Stimulated activated naive B cell treated with anti-CD40 and anti-IgM and Interleukin-4, amounts not matched to agents 10 μg/mL and 1 μg/mL and 100 μg/mL, for 72 hours (primary cell): ENCODE measurements at regions not wholly inside any gene's neighbourhood (a gene's known extent, or its start where the extent isn't known, plus 50 kb on each side); places are given as distances from the start of the nearest gene placed in this dataset.
A peak's percentile ranks its signal among the peaks of the same experiment; 100 is the strongest.
"Not testable (repeated sequence)": the region's sequence is repeated elsewhere in the genome, so short reads cannot be mapped to it uniquely, and the experiment has no call there.

Source experiments
- ATAC-seq, 2 donors: fragments of 150-1000 bp; cut with Tn5 transposase; replicated peaks; 2 replicates each; pipeline ENCODE4 v1.10.0; 2021; ENCODE audit warnings: moderate library complexity in 1 of 2
- DNase-seq: peaks from one replicate; pipeline ENCODE4 v3.0.0; 2021
- H3K27ac Mint-ChIP-seq: one replicate; pipeline ENCODE4 v1.8.0; 2022; ENCODE audit warnings: mild to moderate bottlenecking, mixed read lengths
- H3K27me3 Mint-ChIP-seq, 2 donors: one replicate each; pipeline ENCODE4 v1.8.0; 2022; ENCODE audit warnings: mixed read lengths in 2 of 2
- H3K36me3 Mint-ChIP-seq, 2 donors: one replicate each; pipeline ENCODE4 v1.8.0; 2022; ENCODE audit warnings: mixed read lengths in 2 of 2, mild to moderate bottlenecking in 1 of 2
- H3K4me1 Mint-ChIP-seq, 2 donors: one replicate each; pipeline ENCODE4 v1.8.0; 2022; ENCODE audit warnings: mixed read lengths in 2 of 2, mild to moderate bottlenecking in 1 of 2
- H3K4me3 Mint-ChIP-seq, 2 donors: one replicate each; pipeline ENCODE4 v1.8.0; 2022; ENCODE audit warnings: mild to moderate bottlenecking in 2 of 2, mixed read lengths in 2 of 2, moderate library complexity in 1 of 2
- H3K9me3 Mint-ChIP-seq, 2 donors: one replicate each; pipeline ENCODE4 v1.8.0; 2022; ENCODE audit warnings: mixed read lengths in 2 of 2, mild to moderate bottlenecking in 1 of 2

DNA sequence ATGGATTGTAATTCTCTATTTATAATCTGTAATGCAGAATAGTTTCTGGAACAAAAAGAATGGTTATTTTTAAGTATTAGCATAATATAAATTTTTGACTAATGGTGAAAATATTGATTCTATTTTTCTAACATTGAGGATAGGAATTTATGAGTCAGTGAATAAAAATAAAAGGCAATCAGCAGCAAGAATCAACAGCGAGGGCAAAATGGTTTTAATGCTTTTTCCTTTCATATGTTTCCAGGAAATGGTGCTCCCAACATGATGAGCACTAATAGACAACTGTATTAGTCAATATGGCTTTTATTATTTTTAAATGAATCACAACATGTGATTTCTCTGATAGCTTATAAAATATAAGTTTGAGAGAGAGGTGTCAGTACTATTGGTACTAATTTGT is 90.7 kb upstream of the TFPI start:
- Mint-ChIP-seq H3K36me3 (no peaks in the 10 kb centered on the region), H3K27ac (no peak overlapping the region), H3K4me1 (no peaks in the 10 kb centered on the region), H3K27me3 (no peaks in the 10 kb centered on the region), H3K4me3 (no peak overlapping the region), H3K9me3 (no peaks in the 10 kb centered on the region)
- no peak for ATAC-seq
- DNase-seq = no peak

GRCh38 chr2:187646556-187646955 is 92.3 kb upstream of the TFPI start:
- no peaks in the 10 kb centered on the region for H3K27me3 Mint-ChIP-seq
- H3K9me3 Mint-ChIP-seq = no peaks in the 10 kb centered on the region
- ATAC-seq (no peak), DNase-seq (no peak)
- no peak overlapping the region for H3K27ac Mint-ChIP-seq
- no peaks in the 10 kb centered on the region for H3K36me3 Mint-ChIP-seq
- H3K4me3 Mint-ChIP-seq = no peak overlapping the region
- no peaks in the 10 kb centered on the region for H3K4me1 Mint-ChIP-seq

DNA sequence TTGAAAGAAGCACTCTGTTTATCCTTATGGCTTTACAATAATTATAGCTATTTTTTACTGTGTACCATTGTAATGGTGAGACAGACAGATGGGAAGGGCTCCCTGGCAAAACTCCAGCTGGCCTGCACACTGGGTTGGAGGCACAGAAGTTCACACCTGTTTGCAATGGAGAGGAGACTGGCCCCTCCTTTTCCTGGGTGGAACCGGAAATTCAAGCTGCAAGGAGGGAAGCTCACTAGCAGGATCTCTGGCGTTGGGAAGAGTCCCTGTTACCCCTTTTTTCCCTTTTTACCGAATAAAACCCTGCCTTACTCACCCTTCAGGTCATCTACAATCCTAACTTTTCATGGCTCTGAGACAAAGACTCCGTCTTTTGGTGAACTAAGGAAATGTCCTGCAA is 100.3 kb upstream of the TFPI start:
- Mint-ChIP-seq H3K4me3 (no peak overlapping the region), H3K27ac (no peak overlapping the region), H3K36me3 (no peaks in the 10 kb centered on the region), H3K4me1 (no peaks in the 10 kb centered on the region), H3K27me3 (no peaks in the 10 kb centered on the region), H3K9me3 (no peaks in the 10 kb centered on the region)
- ATAC-seq (no peak), DNase-seq (no peak)

- H3K4me3 Mint-ChIP-seq = no peak overlapping the region
- ATAC-seq = no peak
- DNase-seq = no peak
- H3K27me3 Mint-ChIP-seq = no peaks in the 10 kb centered on the region
- no peaks in the 10 kb centered on the region for H3K9me3 Mint-ChIP-seq
- no peak overlapping the region for H3K27ac Mint-ChIP-seq
- H3K4me1 Mint-ChIP-seq = no peaks in the 10 kb centered on the region
- H3K36me3 Mint-ChIP-seq = no peaks in the 10 kb centered on the region
These were observed 100.8 kb upstream of the TFPI start for GRCh38 chr2:187655001-187655400.

GRCh38 chr2:187656123-187656522 is 101.9 kb upstream of the TFPI start:
- Mint-ChIP-seq H3K9me3 (peaks cover 3 to 4% of the 10 kb centered on the region in 2 donors), H3K36me3 (no peaks in the 10 kb centered on the region), H3K4me1 (no peaks in the 10 kb centered on the region), H3K27ac (no peak overlapping the region), H3K27me3 (no peaks in the 10 kb centered on the region), H3K4me3 (no peak overlapping the region)
- no peak for DNase-seq
- no peak for ATAC-seq

- ATAC-seq (no peak), DNase-seq (no peak)
- no peaks in the 10 kb centered on the region for H3K36me3 Mint-ChIP-seq
- H3K4me3 Mint-ChIP-seq = no peak overlapping the region
- no peaks in the 10 kb centered on the region for H3K27me3 Mint-ChIP-seq
- H3K27ac Mint-ChIP-seq = peak overlapping the region; percentile 39
- H3K9me3 Mint-ChIP-seq = peaks cover 4 to 5% of the 10 kb centered on the region in 2 donors
- H3K4me1 Mint-ChIP-seq = no peaks in the 10 kb centered on the region
These were observed 104.8 kb upstream of the TFPI start for GRCh38 chr2:187658952-187659525.

- not testable (repeated sequence) for H3K4me1 Mint-ChIP-seq, DNase-seq, H3K9me3 Mint-ChIP-seq, H3K27ac Mint-ChIP-seq, H3K36me3 Mint-ChIP-seq, H3K27me3 Mint-ChIP-seq, ATAC-seq, H3K4me3 Mint-ChIP-seq
These were observed 121.8 kb upstream of the TFPI start for GRCh38 chr2:187676050-187676449.

DNA sequence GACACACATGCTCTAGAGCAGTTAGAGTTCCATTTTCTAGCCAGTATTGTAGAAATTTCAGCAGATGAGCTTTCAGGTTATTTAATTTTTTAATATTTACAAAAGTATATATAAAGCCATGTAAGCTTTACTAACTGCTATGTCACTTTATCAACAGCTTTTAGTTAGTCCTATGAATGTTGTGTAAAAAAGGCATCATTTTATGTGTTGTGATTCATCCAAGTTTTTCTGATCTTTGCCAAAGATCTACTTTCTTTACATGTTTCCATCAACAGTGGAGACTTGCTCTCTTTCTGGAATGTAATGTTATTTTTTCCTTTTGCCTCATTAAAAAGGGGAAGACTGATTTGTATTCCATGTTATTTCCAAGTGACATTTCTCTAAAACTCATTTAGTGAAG is 125.2 kb upstream of the TFPI start:
- Mint-ChIP-seq H3K4me1 (no peaks in the 10 kb centered on the region), H3K36me3 (no peaks in the 10 kb centered on the region), H3K27me3 (no peaks in the 10 kb centered on the region), H3K9me3 (no peaks in the 10 kb centered on the region), H3K4me3 (no peak overlapping the region), H3K27ac (no peak overlapping the region)
- no peak for DNase-seq
- no peak for ATAC-seq

GRCh38 chr2:187684174-187684573 is 129.9 kb upstream of the TFPI start:
- no peaks in the 10 kb centered on the region for H3K27me3 Mint-ChIP-seq
- H3K4me3 Mint-ChIP-seq = no peak overlapping the region
- no peaks in the 10 kb centered on the region for H3K9me3 Mint-ChIP-seq
- H3K36me3 Mint-ChIP-seq = no peaks in the 10 kb centered on the region
- no peak for DNase-seq
- no peaks in the 10 kb centered on the region for H3K4me1 Mint-ChIP-seq
- no peak for ATAC-seq
- H3K27ac Mint-ChIP-seq = no peak overlapping the region

GRCh38 chr2:187686416-187687024 is 132.3 kb upstream of the TFPI start:
- no peaks in the 10 kb centered on the region for H3K4me1 Mint-ChIP-seq
- H3K9me3 Mint-ChIP-seq = peaks cover 0 to 5% of the 10 kb centered on the region in 2 donors
- DNase-seq (no peak), ATAC-seq (no peak)
- H3K27ac Mint-ChIP-seq = no peak overlapping the region
- H3K4me3 Mint-ChIP-seq = no peak overlapping the region
- H3K36me3 Mint-ChIP-seq = no peaks in the 10 kb centered on the region
- no peaks in the 10 kb centered on the region for H3K27me3 Mint-ChIP-seq

- DNase-seq = no peak
- no peak for ATAC-seq
- Mint-ChIP-seq H3K27me3 (no peaks in the 10 kb centered on the region), H3K4me3 (no peak overlapping the region), H3K9me3 (peaks cover 0 to 5% of the 10 kb centered on the region in 2 donors), H3K36me3 (no peaks in the 10 kb centered on the region), H3K27ac (no peak overlapping the region), H3K4me1 (no peaks in the 10 kb centered on the region)
These were observed 133.3 kb upstream of the TFPI start for GRCh38 chr2:187687585-187687984.

DNA sequence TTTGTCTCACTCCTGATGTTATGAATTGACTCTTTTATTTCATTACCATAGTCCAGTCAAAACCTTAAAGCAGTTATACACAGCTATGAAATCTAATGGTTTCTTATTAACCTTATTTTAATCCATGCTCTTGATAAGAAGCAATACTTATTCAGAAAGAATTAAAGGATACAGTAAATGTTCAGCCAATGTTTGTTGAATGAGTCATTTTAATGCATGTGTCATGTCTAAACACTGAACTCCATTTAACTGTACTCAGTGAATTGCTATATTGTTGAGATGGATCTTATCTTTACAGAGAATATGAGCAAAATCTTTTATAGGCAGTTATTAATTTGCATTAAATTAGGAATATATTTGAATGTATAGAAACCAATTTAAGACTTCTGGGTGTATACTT is 135.1 kb upstream of the TFPI start:
- H3K4me3 Mint-ChIP-seq = no peak overlapping the region
- no peaks in the 10 kb centered on the region for H3K4me1 Mint-ChIP-seq
- H3K27ac Mint-ChIP-seq = no peak overlapping the region
- no peaks in the 10 kb centered on the region for H3K36me3 Mint-ChIP-seq
- no peaks in the 10 kb centered on the region for H3K27me3 Mint-ChIP-seq
- ATAC-seq (no peak), DNase-seq (no peak)
- peaks cover 0 to 5% of the 10 kb centered on the region in 2 donors for H3K9me3 Mint-ChIP-seq

DNA sequence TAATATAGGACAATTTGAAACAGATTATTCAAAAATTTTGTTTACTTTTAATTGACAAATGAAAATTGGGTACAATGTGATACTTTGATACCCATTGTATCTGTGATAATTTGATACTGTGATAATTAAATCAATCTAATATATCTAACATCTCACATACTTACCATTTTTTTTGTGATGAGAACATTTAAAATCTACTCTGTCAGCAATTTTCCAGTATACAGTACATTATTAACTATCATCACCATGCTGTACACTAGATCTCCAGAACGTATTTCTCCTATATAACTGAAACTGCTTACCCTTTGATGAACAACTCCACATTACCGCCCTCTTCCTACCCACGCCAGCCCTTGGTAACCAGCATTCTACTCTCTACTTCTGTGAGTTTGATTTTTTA is 139.7 kb upstream of the TFPI start:
- Mint-ChIP-seq H3K9me3 (peaks cover 0 to 5% of the 10 kb centered on the region in 2 donors), H3K4me1 (no peaks in the 10 kb centered on the region), H3K27ac (no peak overlapping the region), H3K4me3 (no peak overlapping the region), H3K36me3 (no peaks in the 10 kb centered on the region), H3K27me3 (no peaks in the 10 kb centered on the region)
- ATAC-seq = no peak
- DNase-seq = no peak

GRCh38 chr2:187696644-187697043 is 142.4 kb upstream of the TFPI start:
- not testable (repeated sequence) for DNase-seq, H3K4me3 Mint-ChIP-seq, H3K4me1 Mint-ChIP-seq, H3K27me3 Mint-ChIP-seq, H3K36me3 Mint-ChIP-seq, ATAC-seq, H3K9me3 Mint-ChIP-seq, H3K27ac Mint-ChIP-seq

DNA sequence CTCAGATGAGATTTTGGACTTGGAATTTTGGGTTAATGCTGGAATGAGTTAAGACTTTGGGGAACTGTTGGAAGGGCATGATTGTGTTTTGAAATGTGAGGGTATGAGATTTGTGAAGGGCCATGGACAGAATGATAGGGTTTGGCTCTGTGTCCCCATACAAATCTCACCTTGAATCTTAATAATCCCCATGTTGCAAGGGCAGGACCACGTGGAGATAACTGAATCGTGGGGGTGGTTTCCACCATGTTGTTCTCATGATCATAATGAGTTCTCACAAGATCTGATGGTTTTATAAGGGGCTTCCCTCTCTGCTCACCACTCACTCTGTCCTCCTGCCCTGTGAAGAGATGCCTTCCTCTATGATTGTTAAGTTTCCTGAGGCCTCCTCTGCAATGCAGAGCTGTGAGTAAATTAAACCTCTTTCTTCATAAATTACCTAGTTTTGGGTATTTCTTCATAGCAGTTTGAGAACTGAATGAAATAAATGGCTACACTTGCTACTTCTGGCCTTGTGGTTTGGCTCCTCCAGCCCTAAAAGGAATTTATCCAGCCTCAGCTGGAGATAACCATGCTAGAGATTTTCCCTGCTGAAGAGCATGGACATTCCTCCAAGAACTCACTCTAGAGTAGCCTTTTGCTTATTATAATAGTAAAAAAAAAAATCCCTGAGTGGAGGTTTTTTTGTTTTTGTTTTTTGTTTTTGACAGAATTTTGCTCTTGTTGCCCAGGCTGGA is 144.3 kb upstream of the TFPI start:
- ATAC-seq (no peak), DNase-seq (no peak)
- no peaks in the 10 kb centered on the region for H3K36me3 Mint-ChIP-seq
- H3K27ac Mint-ChIP-seq = no peak overlapping the region
- peaks cover 0 to 2% of the 10 kb centered on the region in 2 donors for H3K9me3 Mint-ChIP-seq
- H3K4me3 Mint-ChIP-seq = no peak overlapping the region
- H3K27me3 Mint-ChIP-seq = no peaks in the 10 kb centered on the region
- no peaks in the 10 kb centered on the region for H3K4me1 Mint-ChIP-seq
